ENCODE measurements at regions not wholly inside any gene's neighbourhood (a gene's known extent, or its start where the extent isn't known, plus 50 kb on each side); places are given as distances from the start of the nearest gene placed in this dataset.

DNA sequence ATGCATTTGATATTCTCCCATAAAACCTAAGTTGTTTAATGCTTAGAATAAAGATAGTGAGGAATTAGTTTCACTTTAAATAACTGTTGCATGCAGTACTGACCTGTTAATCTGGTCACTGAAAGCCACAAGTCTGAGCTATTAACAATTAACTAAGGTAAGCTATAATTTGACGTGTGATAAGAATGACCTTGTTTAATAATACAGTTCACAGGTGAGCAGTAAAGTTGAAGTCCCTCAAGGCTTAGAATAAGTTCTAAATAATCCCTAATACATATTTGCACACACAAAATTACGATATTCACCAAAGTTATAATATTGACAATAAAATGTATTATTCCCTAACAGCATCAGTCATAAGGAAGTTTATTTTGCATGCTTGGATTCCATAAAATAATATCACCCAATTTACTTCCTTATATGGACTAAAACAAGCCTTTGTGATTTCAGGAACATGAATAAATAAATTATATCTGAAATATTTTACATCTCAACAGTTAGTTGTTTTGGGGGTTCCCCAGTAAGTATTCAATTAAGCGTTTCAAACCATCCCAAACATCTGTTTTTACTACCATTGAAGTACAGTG lies 70.6 kb upstream of the CHRM3 start:
- Histone ChIP-seq H3K9ac (ENCODE audit: low read depth, low read length, poor library complexity, severe bottlenecking) (no peak overlapping the region), H3K9me3 (ENCODE audit: insufficient read depth, low read depth, low read length) (no peaks in the 10 kb centered on the region), H3K4me3 (ENCODE audit: low read length, poor library complexity, severe bottlenecking) (no peak overlapping the region), H3K4me1 (ENCODE audit: insufficient read depth, low read length, poor library complexity, severe bottlenecking) (no peaks in the 10 kb centered on the region), H3K27me3 (ENCODE audit: insufficient read depth, low read length, poor library complexity, severe bottlenecking) (no peaks in the 10 kb centered on the region), H3K4me2 (ENCODE audit: low read depth, low read length, poor library complexity, severe bottlenecking) (no peak overlapping the region), H2AFZ (ENCODE audit: low read length) (no peak overlapping the region), H3F3A (ENCODE audit: low read depth) (no peaks in the 10 kb centered on the region), H4K20me1 (ENCODE audit: insufficient read depth, low read length, poor library complexity, severe bottlenecking) (no peaks in the 10 kb centered on the region), H3K36me3 (ENCODE audit: insufficient read depth, low read length) (no peaks in the 10 kb centered on the region), H3K9me2 (replicated peaks; ENCODE audit: low read depth, low read length) (no peaks in the 10 kb centered on the region), H3K79me2 (ENCODE audit: insufficient read depth, low read length) (no peaks in the 10 kb centered on the region)
- TF ChIP-seq, protein P1, sequence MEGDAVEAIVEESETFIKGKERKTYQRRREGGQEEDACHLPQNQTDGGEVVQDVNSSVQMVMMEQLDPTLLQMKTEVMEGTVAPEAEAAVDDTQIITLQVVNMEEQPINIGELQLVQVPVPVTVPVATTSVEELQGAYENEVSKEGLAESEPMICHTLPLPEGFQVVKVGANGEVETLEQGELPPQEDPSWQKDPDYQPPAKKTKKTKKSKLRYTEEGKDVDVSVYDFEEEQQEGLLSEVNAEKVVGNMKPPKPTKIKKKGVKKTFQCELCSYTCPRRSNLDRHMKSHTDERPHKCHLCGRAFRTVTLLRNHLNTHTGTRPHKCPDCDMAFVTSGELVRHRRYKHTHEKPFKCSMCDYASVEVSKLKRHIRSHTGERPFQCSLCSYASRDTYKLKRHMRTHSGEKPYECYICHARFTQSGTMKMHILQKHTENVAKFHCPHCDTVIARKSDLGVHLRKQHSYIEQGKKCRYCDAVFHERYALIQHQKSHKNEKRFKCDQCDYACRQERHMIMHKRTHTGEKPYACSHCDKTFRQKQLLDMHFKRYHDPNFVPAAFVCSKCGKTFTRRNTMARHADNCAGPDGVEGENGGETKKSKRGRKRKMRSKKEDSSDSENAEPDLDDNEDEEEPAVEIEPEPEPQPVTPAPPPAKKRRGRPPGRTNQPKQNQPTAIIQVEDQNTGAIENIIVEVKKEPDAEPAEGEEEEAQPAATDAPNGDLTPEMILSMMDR (conservative IDR thresholded peaks at IDR 0.05; ENCODE audit: low read length): no peak
- no peak for TF ChIP-seq EZH2phosphoT487 (IDR thresholded peaks at IDR 0.05; ENCODE audit: borderline replicate concordance)

DNA sequence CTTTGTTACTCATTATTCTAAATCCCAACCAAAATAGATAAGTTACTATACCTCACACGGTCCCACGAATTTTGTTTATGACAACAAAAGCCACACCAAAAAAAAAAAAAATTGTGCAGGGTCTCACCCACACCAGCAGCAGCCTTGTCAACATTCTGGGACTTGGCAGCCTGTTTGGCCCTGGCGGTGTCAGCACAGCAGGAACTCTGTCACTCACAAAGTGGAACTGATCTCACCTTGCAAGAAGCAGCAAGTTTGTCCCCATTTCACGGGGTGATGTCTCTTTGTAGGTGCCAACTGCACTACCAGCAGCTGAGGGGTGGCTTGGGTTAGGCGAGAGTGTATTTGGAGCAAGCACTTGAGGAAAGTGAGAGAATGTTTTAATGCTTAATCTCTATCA lies 75.0 kb upstream of the CHRM3 start:
- no peak overlapping the region for H3K9ac ChIP-seq (ENCODE audit: low read depth, low read length, poor library complexity, severe bottlenecking)
- H2AFZ ChIP-seq (ENCODE audit: low read length): no peak overlapping the region
- H3K36me3 ChIP-seq (ENCODE audit: insufficient read depth, low read length): no peaks in the 10 kb centered on the region
- no peaks in the 10 kb centered on the region for H3K9me3 ChIP-seq (ENCODE audit: insufficient read depth, low read depth, low read length)
- no peak overlapping the region for H3K4me2 ChIP-seq (ENCODE audit: low read depth, low read length, poor library complexity, severe bottlenecking)
- H3F3A ChIP-seq (ENCODE audit: low read depth): no peaks in the 10 kb centered on the region
- no peaks in the 10 kb centered on the region for H4K20me1 ChIP-seq (ENCODE audit: insufficient read depth, low read length, poor library complexity, severe bottlenecking)
- no peak overlapping the region for H3K4me3 ChIP-seq (ENCODE audit: low read length, poor library complexity, severe bottlenecking)
- no peaks in the 10 kb centered on the region for H3K4me1 ChIP-seq (ENCODE audit: insufficient read depth, low read length, poor library complexity, severe bottlenecking)
- H3K9me2 ChIP-seq (replicated peaks; ENCODE audit: low read depth, low read length): no peaks in the 10 kb centered on the region
- no peaks in the 10 kb centered on the region for H3K79me2 ChIP-seq (ENCODE audit: insufficient read depth, low read length)
- no peak for TF ChIP-seq EZH2phosphoT487 (IDR thresholded peaks at IDR 0.05; ENCODE audit: borderline replicate concordance)
- TF ChIP-seq, protein P1 (conservative IDR thresholded peaks at IDR 0.05; ENCODE audit: low read length): no peak
- H3K27me3 ChIP-seq (ENCODE audit: insufficient read depth, low read length, poor library complexity, severe bottlenecking): no peaks in the 10 kb centered on the region

DNA sequence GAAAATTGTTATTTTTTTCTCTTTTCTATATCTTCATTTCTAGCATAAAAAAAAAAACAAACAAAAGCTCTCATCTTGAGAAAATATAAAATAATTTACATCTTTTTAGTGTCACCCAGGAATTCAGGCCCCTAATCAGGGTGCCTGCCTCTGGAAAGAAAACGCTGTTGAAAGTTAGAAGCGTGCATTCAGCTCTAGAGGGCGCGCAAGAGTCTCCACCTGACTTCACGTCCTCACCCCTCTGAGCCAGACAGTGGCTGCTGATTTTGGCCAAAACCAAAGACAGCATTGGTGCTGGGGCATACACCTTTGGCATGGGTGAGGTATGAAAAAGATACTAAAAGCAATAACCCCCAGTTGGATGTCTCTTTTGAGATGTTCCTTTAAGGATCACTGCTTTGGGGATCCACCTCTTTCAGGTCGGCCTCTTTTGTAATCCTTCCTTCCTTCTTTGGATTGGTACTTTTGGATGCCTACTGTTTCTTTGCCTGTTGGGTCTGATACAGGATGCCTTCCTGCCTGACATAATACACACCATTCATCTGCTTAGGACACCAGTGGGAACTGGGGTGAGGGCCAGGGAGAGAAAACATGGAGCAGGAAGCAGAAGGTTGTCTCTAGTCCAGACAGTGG lies 77.6 kb upstream of the CHRM3 start:
- Histone ChIP-seq H3K4me2 (ENCODE audit: low read depth, low read length, poor library complexity, severe bottlenecking) (no peak overlapping the region), H3K4me3 (ENCODE audit: low read length, poor library complexity, severe bottlenecking) (no peak overlapping the region), H3K4me1 (ENCODE audit: insufficient read depth, low read length, poor library complexity, severe bottlenecking) (no peaks in the 10 kb centered on the region), H3K9ac (ENCODE audit: low read depth, low read length, poor library complexity, severe bottlenecking) (no peak overlapping the region), H3F3A (ENCODE audit: low read depth) (no peaks in the 10 kb centered on the region), H3K9me2 (replicated peaks; ENCODE audit: low read depth, low read length) (no peaks in the 10 kb centered on the region), H3K36me3 (ENCODE audit: insufficient read depth, low read length) (no peaks in the 10 kb centered on the region), H3K79me2 (ENCODE audit: insufficient read depth, low read length) (no peaks in the 10 kb centered on the region), H3K27me3 (ENCODE audit: insufficient read depth, low read length, poor library complexity, severe bottlenecking) (no peaks in the 10 kb centered on the region), H3K9me3 (ENCODE audit: insufficient read depth, low read depth, low read length) (no peaks in the 10 kb centered on the region), H2AFZ (ENCODE audit: low read length) (no peak overlapping the region), H4K20me1 (ENCODE audit: insufficient read depth, low read length, poor library complexity, severe bottlenecking) (no peaks in the 10 kb centered on the region)
- TF ChIP-seq EZH2phosphoT487 (IDR thresholded peaks at IDR 0.05; ENCODE audit: borderline replicate concordance): no peak
- TF ChIP-seq, protein P1 (conservative IDR thresholded peaks at IDR 0.05; ENCODE audit: low read length): peak; percentile 42
